Thymus (tissue), 11 donors: ENCODE measurements at regions not wholly inside any gene's neighbourhood (a gene's known extent, or its start where the extent isn't known, plus 50 kb on each side); places are given as distances from the start of the nearest gene placed in this dataset.
A peak's percentile ranks its signal among the peaks of the same experiment; 100 is the strongest.

Experiments
- DNase-seq, 9 donors: peaks; one replicate each; pipeline ENCODE4 v3.0.0-alpha.2; 2013; ENCODE audit warnings: low spot score in 9 of 9, low read depth in 6 of 9, missing footprints in 1 of 9
- H3K27ac ChIP-seq, 2 donors: one replicate each; pipeline ENCODE4 v1.5.1; 2013; ENCODE audit warnings: control low read depth in 1 of 2, low read depth in 1 of 2, low read length in 1 of 2, mild to moderate bottlenecking in 1 of 2, moderate library complexity in 1 of 2
- H3K27me3 ChIP-seq, 2 donors: one replicate each; pipeline ENCODE4 v1.5.1; 2013; ENCODE audit warnings: low read length in 1 of 2; ENCODE audit not compliant: control insufficient read depth in 2 of 2, insufficient read depth in 1 of 2
- H3K36me3 ChIP-seq, 2 donors: one replicate each; pipeline ENCODE4 v1.5.1; 2013; ENCODE audit warnings: low read length in 1 of 2, mild to moderate bottlenecking in 1 of 2, moderate library complexity in 1 of 2; ENCODE audit not compliant: control insufficient read depth in 2 of 2, insufficient read depth in 2 of 2
- H3K4me1 ChIP-seq, 2 donors: one replicate each; pipeline ENCODE4 v1.5.1; 2013; ENCODE audit warnings: low read length in 2 of 2; ENCODE audit not compliant: control insufficient read depth in 2 of 2, insufficient read depth in 2 of 2
- H3K4me3 ChIP-seq, 2 donors: one replicate each; pipeline ENCODE4 v1.5.1; 2013; ENCODE audit warnings: low read length in 2 of 2, control low read depth in 1 of 2, mild to moderate bottlenecking in 1 of 2
- H3K9me3 ChIP-seq, 2 donors: one replicate each; pipeline ENCODE4 v1.5.1; 2013; ENCODE audit warnings: low read length in 1 of 2, mild to moderate bottlenecking in 1 of 2; ENCODE audit not compliant: control insufficient read depth in 2 of 2, insufficient read depth in 1 of 2
- WGBS: extraction: QIAGEN DNeasy Blood & Tissue Kit; methylation state at CpG from one replicate; pipeline ENCODE4 v1.1.7; 2013; 5-methylcytosine and 5-hydroxymethylcytosine counted together
- donor health status: healthy.

GRCh38 chr1:108033550-108033951 is 68.6 kb upstream of the VAV3 start:
- H3K27ac ChIP-seq, result no peak overlapping the region
- H3K27me3 ChIP-seq, result no peaks in the 10 kb centered on the region
- DNase-seq, result no peak
- H3K9me3 ChIP-seq, result no peaks in the 10 kb centered on the region
- H3K36me3 ChIP-seq, result no peaks in the 10 kb centered on the region
- no peaks in the 10 kb centered on the region for H3K4me1 ChIP-seq
- no peak overlapping the region for H3K4me3 ChIP-seq
- WGBS, result 98% methylated on average over 2 of the region's 2 CpGs

- H3K4me1 ChIP-seq, result peaks cover 0 to 4% of the 10 kb centered on the region in 2 donors
- no peak for DNase-seq
- H3K36me3 ChIP-seq, result no peaks in the 10 kb centered on the region
- H3K9me3 ChIP-seq, result no peaks in the 10 kb centered on the region
- WGBS, result 5% methylated on average over 1 of the region's 1 CpG
- H3K27ac ChIP-seq, result no peak overlapping the region
- H3K27me3 ChIP-seq, result no peaks in the 10 kb centered on the region
- H3K4me3 ChIP-seq, result no peak overlapping the region
Measured at GRCh38 chr1:108028841-108029388, 63.9 kb upstream of the VAV3 start.

GRCh38 chr1:108027389-108027788 is 62.4 kb upstream of the VAV3 start:
- 11% methylated on average over 1 of the region's 1 CpG for WGBS
- Histone ChIP-seq H3K9me3 (no peaks in the 10 kb centered on the region), H3K27me3 (no peaks in the 10 kb centered on the region), H3K4me3 (no peak overlapping the region), H3K36me3 (no peaks in the 10 kb centered on the region), H3K4me1 (peaks cover 0 to 4% of the 10 kb centered on the region in 2 donors), H3K27ac (no peak overlapping the region)
- DNase-seq, result no peak

GRCh38 chr1:108017698-108018097 is 52.7 kb upstream of the VAV3 start:
- Histone ChIP-seq H3K4me3 (no peak overlapping the region), H3K9me3 (no peaks in the 10 kb centered on the region), H3K36me3 (no peaks in the 10 kb centered on the region), H3K27me3 (no peaks in the 10 kb centered on the region), H3K27ac (no peak overlapping the region), H3K4me1 (no peaks in the 10 kb centered on the region)
- 93% methylated on average over 1 of the region's 1 CpG for WGBS
- no peak for DNase-seq

- Histone ChIP-seq H3K27ac (no peak overlapping the region), H3K4me1 (no peaks in the 10 kb centered on the region), H3K36me3 (no peaks in the 10 kb centered on the region), H3K9me3 (no peaks in the 10 kb centered on the region), H3K27me3 (no peaks in the 10 kb centered on the region), H3K4me3 (no peak overlapping the region)
- DNase-seq, result peak in 2 of 9 donors; percentile 13 to 22
- WGBS, result 78% methylated on average over 4 of the region's 4 CpGs
Measured at GRCh38 chr1:108016451-108016920, 51.5 kb upstream of the VAV3 start.
